NT2/D1 (cell line): ENCODE measurements at regions not wholly inside any gene's neighbourhood (a gene's known extent, or its start where the extent isn't known, plus 50 kb on each side); places are given as distances from the start of the nearest gene placed in this dataset.

Experiments
- DNase-seq: peaks from one replicate; pipeline ENCODE4 v3.0.0-alpha.2; 2011; ENCODE audit warnings: low read depth, low spot score
- H3K27me3 ChIP-seq: 2 replicates; pipeline ENCODE4 v1.6.0; 2011; ENCODE audit warnings: mild to moderate bottlenecking; ENCODE audit not compliant: insufficient read length, insufficient read depth
- H3K36me3 ChIP-seq: 2 replicates; pipeline ENCODE4 v1.6.1; 2011; ENCODE audit warnings: mild to moderate bottlenecking, low read length, mixed read lengths; ENCODE audit not compliant: insufficient read depth, insufficient read length
- H3K4me1 ChIP-seq: 2 replicates; pipeline ENCODE4 v1.5.1; 2011; ENCODE audit not compliant: insufficient read depth, insufficient read length
- H3K4me3 ChIP-seq: 2 replicates; pipeline ENCODE4 v1.5.1; 2011; ENCODE audit warnings: low read depth; ENCODE audit not compliant: insufficient read length
- H3K9ac ChIP-seq: 2 replicates; pipeline ENCODE4 v1.6.0; 2011; ENCODE audit warnings: low read depth; ENCODE audit not compliant: insufficient read length
- H3K9me3 ChIP-seq: 2 replicates; pipeline ENCODE4 v1.5.1; 2011; ENCODE audit warnings: mild to moderate bottlenecking, low read length; ENCODE audit not compliant: insufficient read depth
- SUZ12 ChIP-seq: IDR thresholded peaks from 2 replicates; pipeline ENCODE4 v1.6.1; 2011; ENCODE audit not compliant: insufficient read length, insufficient read depth; ENCODE audit errors: extremely low read depth
- YY1 ChIP-seq: IDR thresholded peaks from 2 replicates; pipeline ENCODE4 v1.6.1; 2011; ENCODE audit not compliant: insufficient read length, insufficient read depth
- ZNF274 ChIP-seq: IDR thresholded peaks from 2 replicates; pipeline ENCODE4 v1.6.1; 2011; ENCODE audit warnings: mild to moderate bottlenecking, low read depth, low read length

- TF ChIP-seq ZNF274 (no peak), SUZ12 (no peak), YY1 (no peak)
- no peak overlapping the region for H3K9ac ChIP-seq
- H3K4me3 ChIP-seq = no peak overlapping the region
- no peaks in the 10 kb centered on the region for H3K4me1 ChIP-seq
- peaks cover 12% of the 10 kb centered on the region for H3K9me3 ChIP-seq
- H3K27me3 ChIP-seq = no peaks in the 10 kb centered on the region
- H3K36me3 ChIP-seq = no peaks in the 10 kb centered on the region
- DNase-seq = no peak
Measured at GRCh38 chr16:13390093-13390985, 488.9 kb downstream of the SHISA9 start.

GRCh38 chr16:13390986-13391305, 489.5 kb downstream of the SHISA9 start:
- Histone ChIP-seq H3K4me3 (no peak overlapping the region), H3K9me3 (peaks cover 6% of the 10 kb centered on the region), H3K27me3 (no peaks in the 10 kb centered on the region), H3K9ac (no peak overlapping the region), H3K4me1 (no peaks in the 10 kb centered on the region), H3K36me3 (no peaks in the 10 kb centered on the region)
- no peak for DNase-seq
- no peak for TF ChIP-seq ZNF274
- TF ChIP-seq YY1 = no peak
- no peak for TF ChIP-seq SUZ12

- Histone ChIP-seq H3K4me3 (no peak overlapping the region), H3K27me3 (no peaks in the 10 kb centered on the region), H3K9ac (no peak overlapping the region), H3K9me3 (peaks cover 2% of the 10 kb centered on the region), H3K36me3 (no peaks in the 10 kb centered on the region), H3K4me1 (no peaks in the 10 kb centered on the region)
- DNase-seq = no peak
- TF ChIP-seq YY1 (no peak), SUZ12 (no peak), ZNF274 (no peak)
Measured at GRCh38 chr16:13391337-13391736, 489.9 kb downstream of the SHISA9 start.

GRCh38 chr16:13392341-13392740, 490.9 kb downstream of the SHISA9 start:
- no peak for TF ChIP-seq ZNF274
- no peak for TF ChIP-seq YY1
- no peak for TF ChIP-seq SUZ12
- H3K27me3 ChIP-seq = no peaks in the 10 kb centered on the region
- no peaks in the 10 kb centered on the region for H3K36me3 ChIP-seq
- no peak for DNase-seq
- no peak overlapping the region for H3K9ac ChIP-seq
- H3K4me3 ChIP-seq = no peak overlapping the region
- H3K4me1 ChIP-seq = no peaks in the 10 kb centered on the region
- no peaks in the 10 kb centered on the region for H3K9me3 ChIP-seq

GRCh38 chr16:13393816-13394215, 492.4 kb downstream of the SHISA9 start:
- no peaks in the 10 kb centered on the region for H3K9me3 ChIP-seq
- H3K36me3 ChIP-seq = no peaks in the 10 kb centered on the region
- no peak overlapping the region for H3K9ac ChIP-seq
- no peak for TF ChIP-seq YY1
- no peak for TF ChIP-seq ZNF274
- TF ChIP-seq SUZ12 = no peak
- no peak for DNase-seq
- no peaks in the 10 kb centered on the region for H3K27me3 ChIP-seq
- H3K4me1 ChIP-seq = no peaks in the 10 kb centered on the region
- H3K4me3 ChIP-seq = no peak overlapping the region

- Histone ChIP-seq H3K9ac (no peak overlapping the region), H3K36me3 (no peaks in the 10 kb centered on the region), H3K9me3 (no peaks in the 10 kb centered on the region), H3K27me3 (no peaks in the 10 kb centered on the region), H3K4me3 (no peak overlapping the region), H3K4me1 (no peaks in the 10 kb centered on the region)
- no peak for DNase-seq
- TF ChIP-seq SUZ12 = no peak
- TF ChIP-seq ZNF274 = no peak
- TF ChIP-seq YY1 = no peak
Measured at GRCh38 chr16:13394488-13394887, 493.1 kb downstream of the SHISA9 start.

GRCh38 chr16:13397126-13397525, 495.7 kb downstream of the SHISA9 start:
- Histone ChIP-seq H3K9ac (no peak overlapping the region), H3K4me3 (no peak overlapping the region), H3K27me3 (no peaks in the 10 kb centered on the region), H3K36me3 (no peaks in the 10 kb centered on the region), H3K4me1 (no peaks in the 10 kb centered on the region), H3K9me3 (no peaks in the 10 kb centered on the region)
- TF ChIP-seq YY1 = no peak
- no peak for TF ChIP-seq SUZ12
- no peak for TF ChIP-seq ZNF274
- no peak for DNase-seq
